HG03175 (cell line): ENCODE measurements at regions not wholly inside any gene's neighbourhood (a gene's known extent, or its start where the extent isn't known, plus 50 kb on each side); places are given as distances from the start of the nearest gene placed in this dataset.
"Not testable (repeated sequence)": the region's sequence is repeated elsewhere in the genome, so short reads cannot be mapped to it uniquely, and the experiment has no call there.

Source experiments
- ATAC-seq: cut with Tn5 transposase; IDR thresholded peaks from one replicate; pipeline ENCODE4 v1.9.1; 2021; ENCODE audit warnings: mild to moderate bottlenecking, moderate library complexity; ENCODE audit not compliant: unreplicated experiment

GRCh38 chr22:47351836-47352579, 589.6 kb downstream of the TBC1D22A start:
- ATAC-seq, result no peak

GRCh38 chr22:47346287-47346686, 583.8 kb downstream of the TBC1D22A start:
- ATAC-seq, result not testable (repeated sequence)

DNA sequence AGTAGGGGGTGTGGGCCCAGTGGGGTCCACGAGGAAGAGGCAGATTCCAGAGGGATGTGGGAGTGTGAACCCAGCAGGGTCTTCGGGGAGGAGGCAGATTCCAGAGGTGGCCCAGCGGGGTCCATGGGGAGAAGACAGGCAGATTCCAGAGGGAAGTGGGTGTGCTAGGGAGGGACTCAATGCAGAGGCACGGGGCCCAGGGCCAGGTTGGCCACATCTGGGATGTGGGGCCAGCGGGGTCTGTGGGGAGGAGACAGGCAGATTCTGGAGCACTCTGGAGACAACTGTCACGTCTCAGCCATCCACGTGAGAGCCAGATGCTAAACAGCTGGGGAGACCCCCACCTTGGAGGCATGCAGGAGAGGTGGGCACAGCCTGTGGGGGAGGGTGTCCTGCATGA, 582.6 kb downstream of the TBC1D22A start:
- ATAC-seq, result no peak

DNA sequence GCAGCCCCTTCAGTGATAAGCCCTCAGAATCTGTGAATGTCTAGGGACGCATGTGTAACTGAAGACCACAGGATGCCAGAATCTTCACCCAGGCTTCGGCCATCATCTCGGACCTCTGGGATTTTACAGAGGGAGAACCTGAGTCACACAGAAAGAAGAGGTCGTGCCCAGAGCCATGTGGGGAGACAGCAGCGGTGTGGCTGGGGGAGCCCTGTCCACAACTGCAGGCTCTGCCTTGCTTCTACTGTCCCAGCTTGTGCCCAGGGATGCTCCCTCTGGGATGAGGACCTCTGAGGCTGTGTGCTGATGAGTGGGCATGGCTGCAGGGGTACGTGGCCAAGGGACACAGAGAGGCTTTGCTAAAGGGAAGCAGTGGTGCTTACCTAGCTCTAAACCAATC, 582.0 kb downstream of the TBC1D22A start:
- no peak for ATAC-seq

DNA sequence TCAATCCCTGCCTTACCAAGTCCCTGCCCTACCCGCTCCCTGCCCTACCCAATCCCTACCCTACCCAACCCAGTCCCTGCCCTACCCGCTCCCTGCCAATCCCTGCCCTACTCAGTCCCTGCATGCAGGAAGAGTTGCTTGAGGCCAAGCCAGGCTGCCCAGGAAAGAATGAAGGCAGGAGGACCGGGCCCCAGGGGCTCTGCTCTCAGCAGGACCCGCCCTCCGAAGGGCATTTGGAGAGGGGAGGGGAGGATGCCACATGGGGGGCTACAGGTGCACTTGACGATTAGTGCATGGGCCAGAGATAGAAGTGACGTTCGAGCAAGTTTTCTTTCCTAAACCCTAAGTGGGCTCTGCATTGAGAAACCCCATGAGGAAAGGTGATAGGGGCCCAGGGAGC, 581.2 kb downstream of the TBC1D22A start:
- ATAC-seq, result no peak

DNA sequence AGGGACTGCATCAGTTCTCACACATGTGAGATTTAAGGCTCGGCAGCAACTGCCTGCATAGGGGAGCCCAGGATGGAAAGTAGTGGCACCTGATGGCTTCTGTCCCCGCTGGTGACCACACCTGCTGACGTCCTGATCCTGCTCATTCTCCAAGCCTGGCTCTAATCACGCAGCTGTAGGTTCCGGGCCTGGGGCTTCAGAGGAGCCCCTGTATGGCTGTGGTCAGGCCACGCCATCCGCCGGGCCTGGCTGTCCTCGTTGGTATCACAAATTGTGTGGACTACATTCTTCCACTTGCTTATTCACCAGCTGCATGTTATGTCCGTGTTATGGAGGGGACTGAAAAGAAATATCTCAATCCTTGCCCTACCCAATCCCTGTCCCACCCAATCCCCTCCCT, 580.0 kb downstream of the TBC1D22A start:
- ATAC-seq, result no peak

- no peak for ATAC-seq
These were observed 579.0 kb downstream of the TBC1D22A start for GRCh38 chr22:47341464-47341863.

DNA sequence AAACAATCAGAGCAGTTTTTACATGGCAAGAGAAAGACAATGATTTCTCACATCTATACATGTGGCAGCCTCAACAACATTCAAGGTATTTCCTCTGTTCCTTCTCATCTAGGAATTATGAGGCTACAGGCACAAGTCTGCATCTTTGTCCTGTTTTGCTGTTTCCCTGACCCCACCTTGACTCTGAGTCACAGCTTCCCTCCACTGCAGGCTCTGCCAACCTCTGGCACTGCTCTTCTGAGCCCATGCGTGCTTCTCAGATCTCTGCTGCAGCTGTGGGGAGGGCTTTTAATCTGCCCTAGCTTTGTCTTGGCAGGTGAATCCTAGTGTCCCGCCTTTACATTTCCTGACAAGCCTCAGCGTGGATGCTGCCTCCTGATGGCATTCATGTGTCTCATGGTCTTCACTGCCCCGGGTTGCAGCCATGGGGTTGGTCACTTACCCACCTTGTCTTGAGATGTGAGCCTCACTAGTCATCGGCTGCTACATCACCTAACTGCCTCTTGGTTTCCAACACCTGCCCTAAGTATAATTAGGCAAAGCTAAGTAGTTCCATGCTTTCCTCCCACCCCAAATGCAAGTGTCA, 578.5 kb downstream of the TBC1D22A start:
- no peak for ATAC-seq

DNA sequence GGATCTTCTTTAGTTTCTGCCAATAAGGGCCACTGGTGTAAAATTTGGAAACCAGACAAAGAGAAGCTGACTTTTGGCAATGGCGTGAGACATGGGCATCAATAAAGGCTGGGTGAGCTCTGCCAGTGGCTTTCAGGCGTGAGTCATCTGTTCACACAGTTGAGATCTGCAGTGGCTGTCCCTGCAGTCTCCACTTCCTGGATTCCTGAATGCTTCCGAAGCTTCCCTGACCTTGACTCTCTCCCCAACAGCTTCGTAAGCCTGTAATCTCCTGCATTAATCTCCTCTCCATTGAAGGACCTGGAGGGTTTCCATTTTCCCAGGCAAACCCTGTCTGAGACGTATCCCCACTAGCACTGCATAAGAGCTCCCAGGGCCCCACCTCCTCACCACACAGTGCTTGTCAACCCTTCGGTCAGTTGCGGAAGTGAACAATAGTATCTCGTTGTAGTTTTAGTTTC, 574.7 kb downstream of the TBC1D22A start:
- ATAC-seq, result no peak

- ATAC-seq, result no peak
These were observed 573.5 kb downstream of the TBC1D22A start for GRCh38 chr22:47335958-47336357.

GRCh38 chr22:47335460-47335859, 573.0 kb downstream of the TBC1D22A start:
- no peak for ATAC-seq

- no peak for ATAC-seq
These were observed 572.2 kb downstream of the TBC1D22A start for GRCh38 chr22:47334601-47335000.

DNA sequence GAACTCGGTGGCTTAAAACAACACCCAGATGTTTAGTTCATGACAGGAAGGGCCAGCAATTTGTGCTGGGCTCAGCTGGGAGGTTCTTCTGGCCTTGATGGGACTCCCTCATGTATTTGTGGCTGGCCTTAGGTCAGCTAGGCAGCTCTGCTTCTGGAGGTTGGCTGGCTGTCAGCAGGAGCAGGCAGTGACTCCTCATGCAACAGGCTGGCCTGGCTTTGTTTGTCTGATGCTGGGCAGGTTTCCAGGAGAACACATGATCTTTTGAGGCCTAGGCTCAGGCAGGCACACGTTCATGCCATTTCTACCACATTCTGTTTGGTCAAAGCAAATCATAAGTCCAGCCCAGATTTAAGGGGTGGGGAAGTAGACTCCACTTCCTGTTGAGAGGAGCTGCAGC, 571.2 kb downstream of the TBC1D22A start:
- no peak for ATAC-seq

GRCh38 chr22:47332246-47332980, 570.0 kb downstream of the TBC1D22A start:
- no peak for ATAC-seq

GRCh38 chr22:47331750-47332149, 569.3 kb downstream of the TBC1D22A start:
- ATAC-seq, result no peak

GRCh38 chr22:47329727-47330650, 567.5 kb downstream of the TBC1D22A start:
- no peak for ATAC-seq

DNA sequence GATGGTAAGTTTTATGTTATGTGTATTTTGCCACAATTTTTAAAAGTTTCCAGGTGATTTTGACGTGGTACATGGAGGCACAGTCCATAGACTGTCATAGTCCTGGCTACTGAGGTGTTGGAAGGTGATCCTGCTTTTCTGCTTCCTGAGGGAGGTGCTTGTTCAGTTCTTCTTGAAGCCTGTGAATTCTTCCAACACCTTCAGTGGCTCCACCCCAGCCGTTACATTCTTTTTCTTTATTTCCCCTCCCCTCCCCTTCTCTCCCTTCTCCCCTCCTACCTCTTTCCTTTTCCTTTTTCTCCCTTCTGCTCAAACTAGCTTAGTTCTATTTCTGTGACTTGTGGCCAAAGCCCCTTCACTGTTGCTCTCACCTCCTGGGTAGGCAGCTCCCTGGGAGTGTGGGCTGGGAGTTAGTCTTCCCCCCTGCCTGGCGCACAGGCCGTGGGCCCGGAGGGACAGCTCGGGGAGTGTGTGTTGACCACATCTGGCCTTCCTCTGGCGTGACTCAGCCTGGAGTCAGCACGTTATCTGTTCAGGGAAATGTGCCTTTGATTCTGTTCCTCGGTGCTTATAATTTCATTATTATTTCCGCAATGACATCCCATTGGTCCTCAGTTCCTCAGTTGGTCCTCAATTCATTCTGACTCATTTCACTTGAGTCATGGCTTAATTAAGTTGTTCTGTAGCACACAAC, 566.2 kb downstream of the TBC1D22A start:
- no peak for ATAC-seq

DNA sequence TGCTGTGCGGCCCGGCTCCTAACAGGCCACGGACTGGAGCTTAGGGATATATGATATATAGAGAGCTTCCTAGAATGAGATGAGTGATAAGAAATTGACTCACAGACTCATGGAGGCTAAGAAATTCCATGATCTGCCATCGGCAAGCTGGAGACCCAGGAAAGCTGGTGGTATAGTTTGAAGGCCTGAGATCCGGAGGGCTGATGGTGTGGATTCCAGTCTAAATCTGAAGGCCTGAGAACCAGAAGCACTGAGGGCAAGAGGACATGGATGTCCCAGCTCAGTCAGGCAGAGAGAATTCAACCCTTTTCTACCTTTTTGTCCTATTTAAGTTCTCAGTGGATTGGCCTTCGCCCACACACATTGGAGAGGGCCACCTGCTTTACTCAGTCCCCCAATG, 564.8 kb downstream of the TBC1D22A start:
- ATAC-seq, result no peak

DNA sequence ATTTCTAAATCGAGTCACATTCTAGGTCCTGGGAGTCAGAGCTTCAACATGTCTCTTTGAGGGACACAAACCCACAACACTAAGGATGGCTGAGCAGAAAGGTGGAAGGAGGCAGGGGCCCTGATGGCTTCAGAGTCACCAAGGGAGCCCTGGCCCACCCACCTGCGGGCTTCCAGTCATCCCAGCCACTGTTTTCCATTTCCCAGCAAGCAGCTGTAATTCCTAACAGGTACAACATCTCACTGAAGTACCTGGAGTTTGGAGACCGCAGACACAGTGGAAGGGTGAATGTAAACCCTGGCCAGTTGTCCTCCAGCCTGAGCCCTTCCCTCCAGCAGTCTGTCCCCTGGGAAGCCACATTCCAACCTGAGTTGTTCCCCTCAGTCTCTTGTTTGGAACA, 562.8 kb downstream of the TBC1D22A start:
- no peak for ATAC-seq

- no peak for ATAC-seq
These were observed 562.1 kb downstream of the TBC1D22A start for GRCh38 chr22:47324435-47324990.
